CD4-positive, alpha-beta T cell treated with Interleukin-12 subunit alpha and Interleukin-12 subunit beta, for 1 hour (primary cell): ENCODE measurements at regions not wholly inside any gene's neighbourhood (a gene's known extent, or its start where the extent isn't known, plus 50 kb on each side); places are given as distances from the start of the nearest gene placed in this dataset.

Experiments used
- DNase-seq: peaks from one replicate; pipeline ENCODE4 v3.0.0-alpha.2; 2020

DNA sequence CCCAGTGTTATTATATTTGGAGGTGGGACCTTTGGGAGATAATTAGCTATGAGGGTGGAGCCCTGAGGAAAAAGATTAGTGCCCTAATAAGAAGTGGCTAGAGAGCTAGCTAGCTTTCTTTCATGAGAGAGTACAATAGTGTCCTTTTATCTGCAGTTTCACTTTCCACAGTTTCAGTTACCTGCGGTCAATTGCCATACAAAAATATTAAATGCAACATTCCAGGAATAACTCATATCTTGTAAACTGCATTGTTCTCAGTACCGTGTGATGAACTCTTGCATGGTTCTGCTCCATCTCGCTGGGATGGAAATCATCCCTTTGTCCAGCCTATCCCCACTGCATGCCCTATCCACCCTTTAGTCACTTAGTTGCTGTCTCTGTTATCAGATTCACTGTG, 201.6 kb downstream of the RWDD3 start:
- no peak for DNase-seq

DNA sequence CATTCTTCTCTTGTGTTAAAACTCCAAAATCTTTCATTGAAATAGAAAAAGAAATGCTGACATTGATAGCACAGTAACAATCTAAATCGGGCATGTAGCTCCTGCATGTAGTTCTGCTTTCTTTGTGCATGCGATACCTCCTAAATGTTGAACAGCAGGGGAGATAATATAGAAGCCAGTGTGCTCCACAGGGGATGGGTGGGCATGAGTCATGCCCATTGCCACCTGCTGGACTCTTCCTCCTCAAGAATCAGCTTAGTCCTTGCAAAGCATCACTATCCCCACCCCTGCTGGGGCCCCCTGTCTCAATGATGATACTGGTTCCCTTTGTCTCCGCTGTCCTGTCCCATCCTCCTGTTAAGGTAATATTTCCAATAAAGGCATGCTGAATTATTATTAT, 203.0 kb downstream of the RWDD3 start:
- no peak for DNase-seq

DNA sequence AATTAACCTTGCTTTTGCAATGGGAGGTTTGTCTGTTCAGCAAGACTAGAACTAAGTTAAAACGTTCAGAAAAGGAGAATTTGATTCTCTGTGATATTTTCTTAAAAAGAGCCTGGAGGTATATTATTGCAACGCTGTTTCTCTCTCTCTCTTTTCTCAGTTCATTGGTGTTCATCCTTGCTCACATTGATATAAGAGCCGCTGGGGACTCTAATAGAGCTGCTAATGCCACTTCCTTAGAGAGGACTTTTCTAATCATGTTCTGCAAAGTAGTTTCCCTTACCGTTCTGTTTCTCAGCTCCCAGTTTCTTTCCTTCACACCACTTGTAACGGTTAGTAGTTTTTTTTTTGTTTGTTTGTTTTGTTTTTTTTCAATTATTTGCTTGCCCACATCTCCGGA, 203.8 kb downstream of the RWDD3 start:
- DNase-seq = no peak

- no peak for DNase-seq
Measured at GRCh38 chr1:95438218-95438948, 204.4 kb downstream of the RWDD3 start.

GRCh38 chr1:95440511-95440910, 206.5 kb downstream of the RWDD3 start:
- no peak for DNase-seq

DNA sequence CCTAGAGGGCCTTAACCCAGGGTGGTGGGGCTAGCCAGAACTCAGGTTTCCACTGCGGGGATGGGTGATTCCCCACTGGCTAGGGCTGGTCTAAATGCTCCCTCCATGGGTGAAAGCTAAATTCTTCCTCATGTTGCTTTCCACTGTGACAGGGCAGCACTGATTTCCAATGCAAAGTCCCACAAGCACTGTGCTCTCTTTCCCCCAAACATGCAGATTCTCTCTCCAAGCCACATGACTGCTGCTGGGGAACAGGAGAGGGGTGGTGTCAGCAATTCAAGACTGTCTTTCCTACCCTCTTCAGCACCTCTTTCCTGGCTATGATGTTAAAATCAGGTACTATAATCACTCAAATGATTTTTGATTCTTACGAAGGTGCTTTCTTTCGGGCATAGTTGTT, 215.5 kb downstream of the RWDD3 start:
- DNase-seq = no peak

DNA sequence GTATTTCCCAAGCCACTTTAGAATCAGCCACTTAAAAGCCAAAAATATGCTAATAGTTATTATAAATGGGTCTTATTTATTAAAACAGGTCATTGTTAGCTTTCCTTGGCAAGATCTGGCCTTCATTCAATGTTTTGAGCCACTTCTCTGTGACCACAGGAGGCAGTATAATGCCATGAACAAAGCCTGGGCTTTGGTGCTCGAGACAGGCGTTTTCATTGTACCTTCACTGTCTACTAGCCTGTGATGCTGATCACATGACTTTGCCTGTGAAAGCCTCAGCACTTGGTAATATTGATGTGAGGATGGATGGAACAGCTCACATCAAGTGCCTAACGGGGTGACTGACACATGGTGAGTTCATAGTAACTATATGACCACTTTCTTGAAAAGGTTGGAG, 217.0 kb downstream of the RWDD3 start:
- no peak for DNase-seq

DNA sequence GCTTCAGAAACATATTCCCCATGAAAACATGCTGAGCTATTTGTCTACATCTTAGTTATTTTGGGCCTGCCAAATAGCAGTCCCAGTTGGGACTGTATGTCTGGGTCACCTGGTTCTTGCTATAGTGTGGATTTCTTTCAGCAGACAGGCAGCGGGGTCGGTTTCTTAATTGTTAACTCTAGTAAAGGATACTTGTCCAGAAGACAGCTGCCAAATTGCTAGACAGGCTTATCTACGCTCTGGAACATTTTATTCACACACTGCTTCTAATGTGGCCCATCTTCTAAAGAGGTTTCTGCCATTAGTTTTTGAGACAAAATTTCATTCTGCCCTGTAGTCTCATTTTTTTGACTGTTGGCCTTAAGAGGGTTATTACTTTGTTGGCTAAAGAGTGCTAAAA, 217.9 kb downstream of the RWDD3 start:
- no peak for DNase-seq

DNA sequence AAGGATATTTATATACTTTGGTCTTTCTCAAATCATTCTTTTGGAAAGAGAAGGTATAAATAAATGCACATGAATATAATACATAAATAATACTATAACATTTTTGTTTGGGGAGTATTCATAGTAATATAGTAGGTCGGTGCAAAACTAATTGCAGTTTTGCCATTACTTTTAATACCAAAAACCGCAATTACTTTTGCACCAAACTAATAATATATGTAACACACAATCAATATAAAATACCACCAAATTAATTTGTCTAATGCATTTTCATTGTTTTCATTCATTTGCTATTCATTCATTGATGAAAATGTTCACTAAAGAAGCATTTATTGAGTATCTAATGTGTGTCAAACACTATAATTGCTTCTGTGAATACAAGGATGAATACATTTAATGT, 219.0 kb downstream of the RWDD3 start:
- DNase-seq = no peak

GRCh38 chr1:95467036-95467435, 233.0 kb downstream of the RWDD3 start:
- DNase-seq = no peak

DNA sequence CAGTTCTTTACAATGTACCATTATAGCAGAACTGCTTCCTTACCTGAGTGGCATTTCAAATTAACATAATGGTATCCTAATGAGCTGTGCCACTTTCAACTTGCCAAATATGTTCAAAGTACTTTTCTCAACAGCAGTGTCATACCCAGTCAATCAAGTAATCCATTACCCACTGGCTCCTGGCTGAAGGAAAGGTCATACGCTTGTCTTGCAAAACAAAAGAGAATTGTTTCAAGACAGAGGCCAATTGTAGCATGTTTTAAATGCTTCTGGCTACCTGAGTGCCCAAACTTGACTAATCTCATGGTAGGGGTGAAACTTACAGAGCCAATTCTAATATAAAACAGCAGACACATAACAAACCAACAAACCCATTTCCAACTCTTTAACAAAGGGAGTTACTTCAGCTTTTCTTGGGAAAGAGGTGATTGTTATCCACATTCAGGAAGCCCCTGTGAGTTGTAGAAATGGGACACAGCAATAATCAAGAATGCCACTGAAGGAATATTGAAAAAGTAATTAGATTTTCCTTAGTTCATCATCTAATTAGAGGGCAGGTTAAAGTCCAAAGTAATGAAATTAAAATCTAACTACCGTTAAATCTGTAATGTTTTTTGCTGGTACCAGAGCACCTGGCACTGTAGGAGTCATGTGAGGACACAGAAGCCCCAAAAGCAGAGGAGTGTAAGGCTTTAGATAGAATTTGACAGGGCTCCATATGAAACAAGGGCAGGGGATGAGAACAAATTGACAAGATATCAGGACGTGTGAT, 241.9 kb downstream of the RWDD3 start:
- no peak for DNase-seq

DNA sequence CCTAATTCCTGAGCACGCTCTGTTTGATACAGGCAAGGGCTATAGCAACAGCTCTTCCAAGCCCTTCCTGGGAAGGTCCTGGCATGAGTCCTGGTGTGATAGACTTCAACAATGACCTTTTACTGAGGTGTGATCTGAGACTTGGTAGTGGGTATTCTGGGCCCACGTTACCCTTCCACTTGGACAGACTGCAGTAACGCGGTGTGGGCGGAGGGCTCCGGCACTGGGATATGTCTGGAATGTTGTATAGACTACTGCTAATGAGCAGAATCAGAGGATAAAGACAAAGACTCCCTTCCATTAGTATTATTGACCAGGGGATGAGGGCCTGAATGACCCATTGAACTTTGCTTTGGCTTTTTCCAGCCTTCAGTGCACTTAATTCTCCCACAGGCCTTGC, 262.3 kb downstream of the RWDD3 start:
- DNase-seq = no peak

- DNase-seq = no peak
Measured at GRCh38 chr1:95496773-95497172, 262.8 kb downstream of the RWDD3 start.

DNA sequence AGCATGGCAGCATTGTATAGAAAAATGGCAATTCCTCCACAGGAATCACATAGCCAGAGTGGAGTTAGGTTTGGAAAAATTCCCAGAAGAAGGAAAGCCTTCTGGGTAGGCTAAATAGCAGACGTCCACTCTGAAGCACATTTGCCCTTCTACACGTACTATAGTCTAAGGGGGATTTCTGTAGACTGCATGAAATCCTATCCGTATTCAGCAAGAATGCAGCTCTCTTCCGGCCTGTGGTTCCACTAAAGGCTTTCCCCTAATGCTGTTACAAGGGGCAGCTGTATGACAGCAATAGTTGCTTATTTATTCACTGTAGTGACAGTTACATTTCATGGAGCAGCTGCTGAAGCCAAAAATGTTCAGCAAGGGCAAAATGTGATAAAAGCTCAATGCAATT, 263.6 kb downstream of the RWDD3 start:
- no peak for DNase-seq

DNA sequence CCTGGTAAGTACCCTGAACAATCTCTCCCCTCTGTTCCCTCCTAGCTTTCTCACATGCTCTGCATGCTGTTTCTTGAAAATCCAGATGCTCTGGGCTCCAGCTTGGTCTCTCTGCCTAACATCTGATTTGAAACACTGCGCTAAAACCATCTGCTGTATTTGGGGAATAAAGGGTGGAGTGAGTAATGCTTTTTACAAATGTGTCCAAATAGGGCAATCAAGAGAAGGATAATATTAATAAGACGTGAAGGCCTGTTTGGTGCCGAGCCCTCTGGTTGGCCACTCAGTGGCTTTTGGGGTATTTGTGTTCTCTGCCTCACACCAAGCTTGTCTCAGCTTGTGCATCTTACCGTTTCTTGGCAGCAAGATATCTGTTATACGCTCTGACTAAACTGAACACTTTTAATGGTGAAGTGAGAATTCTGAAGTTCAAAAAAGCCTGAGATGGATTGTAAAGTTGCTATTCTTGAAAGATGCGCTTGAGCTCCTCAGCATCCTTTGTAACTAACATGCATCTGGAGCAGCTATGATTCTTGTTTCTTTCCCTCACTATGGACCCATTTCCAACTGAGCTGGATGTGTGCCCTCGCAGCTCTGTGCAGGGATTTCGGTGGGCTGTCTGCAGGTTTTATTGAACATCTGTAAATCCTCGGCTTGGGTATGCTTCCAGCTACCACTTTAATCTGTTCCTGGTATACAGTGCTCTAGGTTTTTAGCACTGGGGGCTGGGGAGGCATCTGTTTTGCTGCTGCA, 269.4 kb downstream of the RWDD3 start:
- no peak for DNase-seq

DNA sequence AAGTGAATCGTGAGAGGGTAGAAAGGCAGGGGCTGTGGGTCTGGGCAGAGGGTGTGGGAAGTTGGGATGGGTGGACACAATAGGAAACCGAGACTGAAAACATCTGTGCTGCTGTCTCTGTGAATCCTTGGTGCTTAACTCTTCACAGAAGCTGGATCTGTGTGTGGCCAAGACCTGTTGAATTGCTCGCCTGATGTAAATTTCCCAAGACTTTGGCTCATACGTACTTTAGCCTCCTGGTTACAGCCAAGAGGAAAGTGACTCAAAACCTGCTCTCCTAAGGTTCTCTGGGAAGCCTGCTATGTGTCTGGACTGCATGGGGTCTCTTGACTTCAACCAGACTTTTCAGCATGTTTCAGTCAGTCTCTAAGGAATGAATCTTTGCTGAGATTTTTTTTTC, 270.3 kb downstream of the RWDD3 start:
- no peak for DNase-seq

DNA sequence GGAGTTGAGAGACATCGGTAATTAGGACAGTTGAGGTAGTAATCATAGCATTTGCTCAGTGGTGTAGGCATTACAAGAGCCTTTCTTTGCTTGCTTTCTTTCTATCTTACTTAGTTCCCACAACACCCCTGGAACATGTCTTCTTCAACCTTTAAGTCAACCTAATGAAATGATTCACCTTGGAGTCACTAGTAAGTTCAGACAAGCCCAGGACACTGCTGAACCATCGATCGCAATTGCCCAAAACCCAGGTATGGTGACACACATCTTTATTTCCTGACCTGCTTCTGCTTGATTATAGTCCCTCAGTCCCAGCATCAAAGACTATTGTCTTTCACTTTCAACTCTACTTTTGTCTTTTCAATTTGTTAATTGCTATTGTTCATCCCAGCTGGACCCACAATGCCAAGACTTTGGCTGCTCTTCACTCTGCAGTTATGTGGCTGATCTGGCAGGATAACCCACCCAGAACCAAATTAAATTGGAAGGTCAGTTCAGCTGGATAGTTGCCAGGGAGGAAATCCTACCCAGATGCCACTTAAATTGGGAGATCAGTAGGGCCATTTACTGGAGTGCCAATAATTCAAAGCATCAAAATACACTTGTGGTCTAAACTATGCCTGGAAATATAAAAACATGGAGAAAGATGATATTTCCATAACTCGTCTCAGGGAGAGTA, 272.9 kb downstream of the RWDD3 start:
- no peak for DNase-seq

GRCh38 chr1:95509989-95510388, 276.0 kb downstream of the RWDD3 start:
- DNase-seq = no peak

DNA sequence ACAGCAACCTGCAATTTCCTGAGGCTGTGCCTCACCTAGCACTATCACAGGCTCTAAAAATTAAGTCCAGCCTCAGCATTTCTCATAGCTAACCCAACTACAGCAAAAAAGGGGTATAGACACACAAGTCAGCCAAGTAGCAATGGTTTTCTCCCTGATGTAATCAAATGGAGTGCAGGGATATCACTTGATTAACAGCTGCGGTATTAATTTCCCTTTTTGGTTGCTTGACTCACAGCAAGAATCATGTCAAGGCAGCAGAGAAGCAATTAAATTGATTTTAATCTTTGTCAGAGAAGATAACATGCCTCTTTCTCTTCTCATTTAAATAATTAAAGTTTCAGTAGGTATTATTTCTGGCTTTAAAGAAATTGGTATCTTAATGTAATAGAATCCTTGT, 278.9 kb downstream of the RWDD3 start:
- no peak for DNase-seq

GRCh38 chr1:95517506-95517905, 283.5 kb downstream of the RWDD3 start:
- no peak for DNase-seq

- no peak for DNase-seq
Measured at GRCh38 chr1:95518310-95518709, 284.3 kb downstream of the RWDD3 start.

GRCh38 chr1:95520390-95520789, 286.4 kb downstream of the RWDD3 start:
- DNase-seq = no peak

DNA sequence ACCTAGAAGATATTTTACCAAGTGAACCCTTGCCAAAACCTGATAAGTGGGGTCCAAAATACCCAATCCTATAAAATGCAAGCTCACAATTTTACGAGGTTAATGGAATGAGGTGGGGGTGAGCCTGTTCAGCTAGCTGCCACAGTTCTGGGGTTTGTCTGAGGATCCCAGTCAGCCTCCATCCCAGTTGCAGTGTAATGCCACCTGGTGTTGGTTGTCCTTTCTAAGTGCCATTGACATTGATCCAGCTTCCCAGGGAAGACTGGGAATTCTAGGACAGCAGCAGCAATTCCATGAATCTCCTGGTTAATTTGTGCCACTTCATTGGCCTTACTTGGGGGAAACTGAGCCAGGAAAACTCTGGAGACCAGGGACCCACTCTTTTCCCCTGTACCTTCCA, 298.3 kb downstream of the RWDD3 start:
- no peak for DNase-seq
